GM19328 (cell line): ENCODE measurements at regions not wholly inside any gene's neighbourhood (a gene's known extent, or its start where the extent isn't known, plus 50 kb on each side); places are given as distances from the start of the nearest gene placed in this dataset.

ENCODE experiments used
- ATAC-seq: cut with Tn5 transposase; IDR thresholded peaks from one replicate; pipeline ENCODE4 v1.9.1; 2021; ENCODE audit warnings: mild to moderate bottlenecking, moderate library complexity; ENCODE audit not compliant: unreplicated experiment

DNA sequence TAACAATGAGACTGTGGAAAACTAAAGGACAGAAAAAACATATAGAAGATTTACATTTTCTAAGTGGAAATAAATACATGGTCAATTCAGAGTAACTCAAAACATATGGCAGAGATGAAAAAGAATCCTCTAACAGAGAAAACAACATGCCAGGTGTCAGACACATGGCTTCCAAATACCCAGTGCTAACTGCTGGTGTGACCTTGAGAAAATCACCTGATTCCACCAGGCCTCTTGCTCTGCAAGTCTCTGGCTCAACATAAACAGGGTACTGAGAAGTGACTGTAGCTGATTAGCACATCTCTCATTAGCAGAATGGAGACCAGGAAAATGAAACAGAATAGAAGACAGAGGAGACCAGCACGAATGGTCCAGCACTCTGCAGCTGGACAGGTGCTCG lies 210.8 kb downstream of the HNMT start:
- no peak for ATAC-seq

DNA sequence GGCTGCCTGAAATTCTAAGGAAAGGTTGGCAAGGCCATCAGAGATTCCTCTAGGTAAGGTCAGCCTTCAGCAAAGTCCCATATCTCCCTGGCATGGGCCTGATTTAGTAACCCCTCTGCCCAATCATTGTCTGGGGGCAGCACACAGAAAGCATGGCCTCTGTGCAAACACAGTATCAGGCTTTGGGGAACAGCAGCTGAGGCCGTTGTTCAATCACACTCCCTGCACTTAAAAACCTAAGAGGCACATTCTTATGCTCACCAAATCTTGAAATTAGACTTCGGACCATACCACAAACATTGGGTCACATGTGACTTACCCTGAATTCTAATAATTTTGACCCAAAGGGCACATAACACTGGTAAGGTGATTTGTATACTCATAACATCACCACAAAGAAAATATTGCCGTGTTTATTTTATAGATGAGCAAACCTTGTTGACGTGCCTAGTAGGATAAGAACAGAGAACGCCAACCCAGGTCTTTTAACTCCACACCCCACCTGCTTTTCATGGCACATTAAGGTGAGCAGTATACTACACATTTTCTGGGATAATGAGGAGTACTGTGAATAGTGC lies 212.7 kb downstream of the HNMT start:
- no peak for ATAC-seq

DNA sequence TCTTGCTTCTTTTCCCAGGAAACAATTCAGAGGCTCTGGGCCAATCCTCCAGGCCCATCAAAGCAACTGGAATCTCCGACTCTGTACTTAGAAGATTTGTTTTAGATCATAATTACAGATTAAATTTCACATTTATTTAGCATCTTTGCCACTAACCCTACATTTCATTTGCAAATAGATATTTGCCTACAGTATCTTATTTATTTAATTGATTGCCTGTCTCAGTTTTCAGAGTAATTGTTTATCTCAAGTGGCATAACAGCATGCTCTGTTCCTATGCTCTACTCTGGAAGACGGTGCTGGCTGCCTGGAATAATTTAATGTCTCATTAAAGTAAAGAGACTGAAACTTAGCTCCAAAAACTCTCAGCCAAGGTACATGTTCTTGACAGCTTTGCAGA lies 213.4 kb downstream of the HNMT start:
- ATAC-seq: no peak

DNA sequence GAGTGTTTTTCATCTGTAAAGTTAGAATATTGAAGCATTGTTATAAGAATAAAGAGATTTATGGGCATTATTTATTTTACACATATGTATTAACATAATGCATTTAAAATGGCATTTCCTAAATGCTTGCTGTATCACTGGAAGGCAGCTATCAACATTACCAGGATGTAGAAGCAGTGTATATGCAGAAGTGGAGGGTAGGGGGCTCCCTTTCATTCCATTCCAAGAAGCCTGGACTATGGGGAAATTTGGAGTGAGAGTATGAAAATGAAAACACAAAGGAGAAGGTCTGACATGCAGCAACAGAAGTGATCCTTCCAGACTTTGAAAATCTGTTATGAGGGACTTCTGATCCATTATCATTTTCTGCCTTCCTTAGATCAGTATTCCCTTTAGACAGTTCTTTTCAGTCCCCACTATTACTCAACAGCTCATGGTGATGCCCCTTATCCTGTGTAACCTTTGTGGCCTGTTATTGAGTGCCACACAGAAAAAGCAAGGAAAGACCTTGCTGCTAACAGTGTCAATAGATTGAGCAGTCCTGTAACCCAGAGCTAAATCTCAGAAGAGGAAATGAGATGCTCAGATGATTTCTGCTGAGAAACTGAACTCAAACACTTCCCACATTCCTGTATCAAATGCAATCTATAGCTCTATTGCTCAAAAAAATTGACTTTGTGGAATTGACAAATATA lies 216.6 kb downstream of the HNMT start:
- no peak for ATAC-seq

DNA sequence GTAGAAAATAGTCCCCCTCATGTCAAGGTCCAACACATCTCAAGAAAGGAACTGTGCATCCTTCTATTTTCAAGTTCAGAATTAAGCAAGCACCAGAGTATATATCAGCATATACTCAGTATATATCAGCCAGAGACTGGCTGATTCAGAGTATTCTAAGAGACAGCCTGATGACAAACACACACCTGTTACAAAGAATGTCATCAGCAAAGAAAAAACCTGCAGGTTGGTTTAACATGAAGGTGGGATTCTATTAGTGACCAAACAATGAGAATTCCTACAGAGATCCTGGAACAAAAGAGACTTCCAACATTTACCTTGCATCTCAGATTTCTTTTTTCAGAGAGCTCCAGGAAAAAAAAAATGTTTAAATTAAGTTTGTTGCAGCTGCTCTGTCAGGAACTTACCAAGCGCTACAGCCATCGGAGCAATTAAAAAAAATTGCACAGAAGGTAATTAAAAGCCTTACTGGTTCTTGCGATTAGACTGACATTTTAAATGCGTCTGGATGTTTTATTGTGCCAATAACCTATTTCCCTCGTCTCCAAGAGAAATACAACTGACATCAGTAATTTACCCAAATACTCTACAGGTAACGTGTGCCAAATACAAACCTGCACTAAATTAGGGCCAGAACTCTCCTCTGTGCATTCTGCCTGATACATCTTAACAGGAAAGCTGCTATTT lies 218.1 kb downstream of the HNMT start:
- no peak for ATAC-seq

DNA sequence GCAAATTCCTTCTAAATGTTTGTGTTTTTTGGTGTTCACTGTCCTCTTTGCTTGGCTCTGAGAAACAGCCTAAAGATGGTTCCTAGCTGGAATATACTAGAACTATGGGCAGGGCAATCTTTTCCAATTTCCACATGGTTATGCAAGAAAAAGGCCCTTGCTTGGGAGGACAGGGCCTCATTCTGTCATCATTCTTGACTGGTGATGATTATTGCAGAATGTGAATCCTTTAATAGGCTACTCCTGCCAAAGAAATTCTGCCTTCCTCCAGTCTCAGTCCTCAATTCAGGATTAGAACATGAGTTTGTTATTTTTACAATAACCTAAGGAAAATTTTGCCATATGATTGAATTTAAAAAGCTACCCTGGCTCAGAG lies 218.7 kb downstream of the HNMT start:
- ATAC-seq: no peak

- no peak for ATAC-seq
Measured at GRCh38 chr2:138183705-138184104, 219.4 kb downstream of the HNMT start.

GRCh38 chr2:138184428-138184827 lies 220.2 kb downstream of the HNMT start:
- ATAC-seq: no peak

- ATAC-seq: no peak
Measured at GRCh38 chr2:138185827-138186226, 221.6 kb downstream of the HNMT start.

- ATAC-seq: no peak
Measured at GRCh38 chr2:138187221-138187620, 222.9 kb downstream of the HNMT start.

DNA sequence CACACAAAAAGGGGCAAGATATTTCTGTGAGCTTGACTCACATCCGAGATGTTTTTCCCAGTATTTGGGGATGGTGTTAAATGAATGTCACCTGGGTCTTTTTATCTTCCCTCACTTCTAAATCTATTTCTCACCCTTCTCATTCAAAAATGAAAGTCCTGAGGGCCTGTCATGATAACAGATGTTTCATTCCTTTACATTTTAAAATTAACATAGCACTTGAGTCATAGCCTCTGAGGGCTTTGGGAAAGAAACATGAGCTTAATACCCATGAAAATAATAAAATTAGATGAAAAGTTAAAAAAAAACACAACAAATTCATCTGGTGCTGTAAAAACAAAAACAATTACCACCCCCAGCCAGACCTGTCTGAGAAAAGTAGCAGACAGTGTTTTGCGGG lies 226.7 kb downstream of the HNMT start:
- ATAC-seq: no peak

DNA sequence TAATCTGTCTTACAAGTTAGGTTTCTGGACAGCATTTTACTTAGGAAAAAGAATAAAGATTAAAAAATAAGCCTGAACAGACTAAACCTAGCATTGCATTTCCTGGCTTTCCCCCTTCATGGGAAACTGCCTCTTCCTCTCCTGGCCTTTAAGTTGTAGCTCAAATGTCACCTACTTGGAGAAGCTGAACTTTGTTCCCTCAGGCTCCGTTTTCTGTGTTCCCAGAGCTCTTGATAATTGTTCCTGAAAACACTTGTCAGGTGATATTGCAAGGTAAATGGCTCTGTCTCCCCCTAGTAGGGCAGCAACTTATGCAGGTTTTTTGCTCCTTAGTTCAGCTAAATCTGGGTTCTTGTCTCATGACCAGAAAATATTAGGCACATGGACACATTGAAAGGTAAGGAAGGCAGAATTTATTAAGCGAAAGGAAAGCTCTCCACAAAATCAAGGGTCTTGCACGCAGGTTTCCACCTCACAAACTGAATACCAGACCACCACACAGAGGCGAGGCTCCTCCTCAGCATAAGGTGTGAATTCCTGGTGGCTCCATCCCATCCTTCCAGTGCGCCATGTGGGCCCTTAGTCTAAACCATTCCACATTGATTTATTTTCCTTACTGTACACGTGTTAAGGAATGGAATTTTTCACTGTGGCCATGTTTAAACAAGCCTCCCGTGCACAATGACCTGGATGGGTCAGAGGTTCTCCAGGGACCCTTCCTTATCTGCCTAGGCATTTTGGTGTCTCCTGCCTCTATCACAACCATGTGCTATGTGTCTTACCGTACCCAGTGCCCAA lies 229.3 kb downstream of the HNMT start:
- ATAC-seq: no peak

- ATAC-seq: no peak
Measured at GRCh38 chr2:138201286-138201685, 237.0 kb downstream of the HNMT start.

GRCh38 chr2:138202762-138203161 lies 238.5 kb downstream of the HNMT start:
- ATAC-seq: no peak

DNA sequence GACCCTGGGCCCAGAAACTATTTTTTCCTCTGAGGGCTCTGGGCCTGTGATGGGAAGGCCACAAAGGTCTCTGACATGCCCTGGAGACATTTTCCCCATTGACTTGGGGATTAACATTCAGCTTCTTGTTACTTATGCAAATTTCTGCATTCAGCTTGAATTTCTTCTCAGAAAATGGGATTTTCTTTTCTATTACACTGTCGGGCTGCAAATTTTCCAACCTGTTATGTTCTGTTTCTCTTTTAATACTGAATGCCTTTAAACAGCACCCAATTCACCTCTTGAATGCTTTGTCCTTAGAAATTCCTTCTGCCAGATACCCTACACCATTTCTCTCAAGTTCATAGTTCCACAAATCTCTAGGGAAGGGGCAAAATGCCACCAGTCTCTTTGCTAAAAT lies 241.0 kb downstream of the HNMT start:
- no peak for ATAC-seq

DNA sequence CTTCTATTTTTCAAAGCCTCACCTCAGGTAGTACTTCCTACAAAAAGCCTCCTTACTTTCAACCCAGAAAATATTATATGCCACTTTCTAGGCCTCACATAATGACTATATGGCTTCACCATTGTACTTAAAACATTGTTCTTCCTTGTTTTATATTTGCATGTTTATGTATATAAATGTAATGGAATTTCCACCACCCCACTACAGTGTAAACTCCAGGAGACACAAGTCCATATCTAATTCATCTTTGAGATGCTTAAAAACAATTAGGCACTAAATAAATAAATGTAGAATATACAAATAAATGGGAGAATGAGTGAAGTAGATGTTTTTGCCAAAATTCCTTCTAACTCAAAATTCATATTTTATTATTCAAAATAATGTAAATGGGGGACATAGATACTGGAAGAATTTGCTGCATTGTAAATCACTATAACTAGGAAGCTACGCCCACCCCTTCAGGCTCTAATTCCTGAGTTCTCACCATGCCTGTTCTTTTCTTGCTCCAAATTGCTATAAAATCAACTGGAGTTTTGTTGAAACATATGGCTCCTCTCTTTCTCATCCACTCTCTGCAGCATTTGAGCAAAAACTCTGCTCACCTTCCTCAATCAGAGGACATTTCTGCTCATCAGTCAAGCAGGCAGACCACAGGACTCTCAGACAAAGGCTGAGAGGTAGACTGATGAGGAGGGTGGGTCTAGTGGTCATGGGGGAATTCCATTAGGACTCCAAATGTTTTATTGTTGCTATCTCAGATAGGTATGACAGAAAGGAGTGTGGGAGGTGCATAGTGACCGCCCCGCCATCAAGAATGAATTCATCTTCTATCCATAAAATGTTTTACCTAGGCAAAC lies 243.0 kb downstream of the HNMT start:
- ATAC-seq: no peak

DNA sequence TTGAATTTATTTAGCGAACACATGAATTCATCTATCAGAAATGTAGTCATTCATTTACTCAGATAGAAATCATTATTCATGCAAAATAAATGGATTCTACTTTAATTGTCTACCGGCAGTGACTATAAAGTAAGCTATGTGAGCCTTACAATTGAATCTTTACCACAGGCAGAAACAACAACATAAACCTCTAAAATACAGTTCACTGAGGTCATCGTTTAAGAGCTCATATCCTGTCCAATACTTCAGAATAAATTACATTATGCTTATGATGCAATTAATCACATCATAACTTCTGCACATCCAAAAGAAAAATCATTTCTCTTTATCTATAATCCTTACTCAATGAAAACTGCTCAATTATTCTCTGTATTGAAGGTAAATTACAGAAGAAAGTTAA lies 244.7 kb downstream of the HNMT start:
- ATAC-seq: no peak

DNA sequence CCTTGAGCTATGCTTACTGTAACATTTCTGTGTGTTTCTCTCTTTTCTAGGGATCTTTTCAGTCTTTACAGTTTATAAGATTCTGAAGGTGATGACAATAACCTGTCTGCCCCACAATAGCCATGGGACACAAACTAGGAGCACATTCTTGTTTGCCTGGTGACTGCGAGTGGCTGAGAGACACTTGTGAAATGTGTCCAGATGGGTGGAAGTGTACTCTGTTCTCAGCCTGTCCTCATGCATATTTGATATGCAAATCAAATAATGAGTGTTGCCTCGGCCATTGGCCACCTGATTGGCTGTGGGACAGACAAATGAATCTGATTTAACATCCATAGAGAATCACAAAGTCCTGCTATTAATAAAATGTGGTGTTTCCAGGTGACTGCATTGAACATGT lies 246.2 kb downstream of the HNMT start:
- ATAC-seq: no peak

GRCh38 chr2:138212434-138212833 lies 248.2 kb downstream of the HNMT start:
- ATAC-seq: no peak

- ATAC-seq: no peak
Measured at GRCh38 chr2:138213084-138213483, 248.8 kb downstream of the HNMT start.

DNA sequence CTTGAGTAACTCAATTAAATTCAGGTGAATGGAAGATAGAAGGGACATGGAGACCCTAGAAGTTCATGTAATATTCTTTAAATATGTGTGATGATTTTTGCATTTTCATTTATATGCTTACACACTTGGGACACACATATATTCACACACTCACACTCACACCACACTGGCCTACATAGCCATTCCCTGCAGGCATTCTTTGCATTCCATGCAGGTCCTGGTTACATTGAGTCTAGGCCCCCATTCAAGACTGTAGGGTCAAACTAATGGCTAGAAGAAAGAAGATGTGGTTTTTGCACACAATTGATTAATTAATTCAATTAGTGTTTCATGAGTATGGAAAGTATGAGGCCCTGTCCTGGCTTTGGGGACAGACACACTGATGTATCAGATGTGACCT lies 249.4 kb downstream of the HNMT start:
- ATAC-seq: no peak
